ENCODE measurements at regions not wholly inside any gene's neighbourhood (a gene's known extent, or its start where the extent isn't known, plus 50 kb on each side); places are given as distances from the start of the nearest gene placed in this dataset.

DNA sequence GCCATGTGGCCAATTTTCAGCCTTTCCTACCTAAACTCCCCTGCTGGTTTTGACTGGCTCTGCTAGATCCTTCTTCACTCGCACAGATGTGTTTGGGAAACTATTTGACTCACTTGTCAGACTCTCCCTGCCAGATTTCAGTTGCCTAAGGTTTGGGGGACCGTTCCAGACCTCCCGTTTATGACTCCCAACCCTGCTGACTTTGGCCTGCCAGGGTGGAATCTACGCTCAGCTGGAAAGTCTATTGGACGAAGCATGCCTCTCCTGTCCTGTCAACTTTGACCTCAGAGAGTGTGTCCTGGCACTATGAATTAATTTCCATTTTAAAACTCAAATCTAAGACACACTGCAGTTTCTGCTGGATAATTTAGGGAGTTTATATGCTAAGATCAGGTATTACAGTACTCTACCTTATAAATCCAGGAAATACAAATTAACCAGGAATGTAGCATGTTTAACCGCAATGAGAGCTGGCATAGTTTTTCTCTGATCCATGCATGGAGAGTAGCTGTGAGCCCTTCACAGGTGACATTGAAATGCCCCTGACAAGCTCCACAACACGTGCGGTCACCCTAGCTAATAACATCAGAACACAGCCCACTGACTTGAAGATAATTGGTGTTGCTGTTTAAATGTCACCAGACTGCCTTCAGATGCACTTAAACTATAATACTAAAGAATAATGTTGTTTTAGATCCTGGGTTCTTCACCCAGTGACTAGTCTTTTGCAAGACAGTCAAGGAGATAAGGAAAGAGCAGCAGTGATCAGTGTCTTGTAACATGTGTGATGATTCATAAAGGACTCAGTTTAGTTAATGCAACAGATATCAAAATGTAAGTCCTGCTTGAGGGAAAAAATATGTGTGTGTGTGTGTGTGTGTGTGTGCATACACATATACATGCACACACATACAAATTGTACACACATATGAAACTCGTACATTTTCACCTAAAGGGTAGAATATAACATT is 223.0 kb upstream of the MCTP2 start:
- no peak for DNase-seq (ENCODE audit: low spot score)

DNA sequence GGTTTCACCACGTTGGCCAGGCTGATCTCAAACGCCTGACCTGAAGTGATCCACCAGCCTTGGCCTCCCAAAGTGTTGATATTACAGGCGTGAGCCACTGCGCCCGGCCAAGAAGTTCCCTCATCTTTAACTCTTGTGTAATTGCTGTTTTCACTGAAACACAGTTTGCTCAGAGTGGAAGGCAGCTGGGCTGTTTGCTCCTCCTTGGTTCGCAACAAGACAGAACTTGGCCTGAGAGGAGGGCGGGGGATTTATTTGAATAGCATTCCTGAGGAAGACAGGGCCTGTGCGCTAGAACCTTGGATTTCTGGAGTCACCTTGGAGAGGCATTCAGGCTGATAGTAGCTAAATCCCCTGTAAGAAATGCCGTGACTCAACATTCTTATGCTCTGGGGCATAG is 226.7 kb upstream of the MCTP2 start:
- DNase-seq (ENCODE audit: low spot score), result no peak

- no peak for DNase-seq (ENCODE audit: low spot score)
Measured at GRCh38 chr15:94002041-94002440, 229.3 kb upstream of the MCTP2 start.

GRCh38 chr15:94001255-94001801 is 230.0 kb upstream of the MCTP2 start:
- DNase-seq (ENCODE audit: low spot score), result peak; percentile 26

GRCh38 chr15:94000606-94001005 is 230.8 kb upstream of the MCTP2 start:
- DNase-seq (ENCODE audit: low spot score), result no peak

GRCh38 chr15:93997071-93997658 is 234.2 kb upstream of the MCTP2 start:
- DNase-seq (ENCODE audit: low spot score), result peak; percentile 55

DNA sequence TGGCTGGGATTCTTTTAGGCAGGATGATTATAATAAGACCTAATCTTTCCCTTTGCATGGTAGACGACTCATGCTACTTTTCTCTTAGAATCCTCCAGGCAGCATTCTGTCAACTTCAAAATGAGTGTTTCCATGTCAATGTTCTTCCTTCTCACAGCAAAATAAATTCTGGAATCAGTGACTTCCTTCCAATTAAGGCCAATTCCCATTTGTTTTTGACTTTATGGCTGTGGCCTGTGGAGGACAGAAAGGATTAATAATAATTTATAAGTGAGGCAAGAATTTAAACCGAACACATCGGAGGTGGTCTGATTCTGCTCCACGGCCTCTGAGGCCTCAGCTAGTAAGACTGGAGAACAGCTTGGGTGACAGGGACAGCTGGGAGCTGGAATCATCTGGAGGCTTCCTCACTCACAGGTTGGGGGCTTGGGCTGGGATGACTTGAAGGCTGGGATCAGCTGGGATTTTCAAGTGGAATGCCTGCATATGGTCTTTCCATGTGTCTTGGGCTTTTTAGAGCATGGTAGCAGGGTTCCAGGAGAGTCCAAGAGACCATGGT is 241.8 kb upstream of the MCTP2 start:
- DNase-seq (ENCODE audit: low spot score), result no peak

DNA sequence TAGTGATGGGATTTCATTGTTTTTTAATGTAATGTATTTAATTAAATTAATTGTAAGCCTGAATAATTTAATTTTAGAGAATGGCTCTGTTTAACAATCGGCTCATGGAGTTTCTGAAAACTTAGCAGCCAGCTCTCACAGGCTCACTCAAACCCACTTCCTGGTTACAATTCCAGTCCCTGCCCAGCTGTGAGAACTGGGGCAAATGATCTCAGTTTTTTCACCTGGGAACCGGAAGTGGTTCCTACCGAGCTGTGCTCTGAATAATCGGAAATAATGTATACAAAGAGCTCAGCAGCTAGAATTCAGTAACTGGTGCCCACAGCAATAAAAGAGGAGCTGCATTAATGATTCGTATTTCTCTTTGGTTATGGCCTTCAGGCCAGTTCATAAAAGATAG is 244.3 kb upstream of the MCTP2 start:
- no peak for DNase-seq (ENCODE audit: low spot score)

GRCh38 chr15:93986400-93986984 is 244.9 kb upstream of the MCTP2 start:
- no peak for DNase-seq (ENCODE audit: low spot score)

GRCh38 chr15:93985925-93986324 is 245.4 kb upstream of the MCTP2 start:
- DNase-seq (ENCODE audit: low spot score), result no peak

GRCh38 chr15:93985176-93985575 is 246.2 kb upstream of the MCTP2 start:
- no peak for DNase-seq (ENCODE audit: low spot score)

GRCh38 chr15:93983526-93983925 is 247.8 kb upstream of the MCTP2 start:
- no peak for DNase-seq (ENCODE audit: low spot score)

- no peak for DNase-seq (ENCODE audit: low spot score)
Measured at GRCh38 chr15:93982226-93982727, 249.1 kb upstream of the MCTP2 start.

- no peak for DNase-seq (ENCODE audit: low spot score)
Measured at GRCh38 chr15:93981706-93982105, 249.7 kb upstream of the MCTP2 start.

DNA sequence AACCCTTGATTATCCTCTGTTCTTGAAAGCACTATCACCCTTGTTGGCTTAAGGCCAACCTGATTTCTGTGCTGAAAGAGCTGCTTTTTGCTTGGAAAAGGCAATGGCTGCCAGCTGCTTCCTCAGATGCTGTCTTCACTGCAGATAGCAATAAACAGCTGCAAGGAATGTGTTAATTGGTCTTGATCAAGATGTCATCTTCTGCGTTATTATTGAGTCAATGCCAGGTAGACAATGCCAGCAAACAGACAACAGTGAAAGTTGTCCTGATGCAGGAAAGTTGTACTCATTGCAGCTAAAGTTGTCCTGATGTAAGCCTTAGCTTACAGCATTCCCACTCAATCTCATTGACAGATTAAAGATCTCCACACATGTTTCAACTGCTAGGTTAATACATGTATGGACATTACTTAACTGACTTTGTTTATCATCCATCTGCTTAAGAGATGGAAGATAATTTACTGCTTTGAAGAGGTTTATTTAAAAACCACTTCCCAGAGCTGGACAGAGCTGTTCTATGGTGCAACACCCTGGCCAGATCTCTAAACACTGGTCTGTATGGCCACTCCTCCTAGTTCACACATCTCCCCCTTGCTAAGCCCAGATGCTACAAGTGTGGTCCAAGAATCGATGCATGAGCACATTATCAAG is 251.0 kb upstream of the MCTP2 start:
- DNase-seq (ENCODE audit: low spot score), result no peak

DNA sequence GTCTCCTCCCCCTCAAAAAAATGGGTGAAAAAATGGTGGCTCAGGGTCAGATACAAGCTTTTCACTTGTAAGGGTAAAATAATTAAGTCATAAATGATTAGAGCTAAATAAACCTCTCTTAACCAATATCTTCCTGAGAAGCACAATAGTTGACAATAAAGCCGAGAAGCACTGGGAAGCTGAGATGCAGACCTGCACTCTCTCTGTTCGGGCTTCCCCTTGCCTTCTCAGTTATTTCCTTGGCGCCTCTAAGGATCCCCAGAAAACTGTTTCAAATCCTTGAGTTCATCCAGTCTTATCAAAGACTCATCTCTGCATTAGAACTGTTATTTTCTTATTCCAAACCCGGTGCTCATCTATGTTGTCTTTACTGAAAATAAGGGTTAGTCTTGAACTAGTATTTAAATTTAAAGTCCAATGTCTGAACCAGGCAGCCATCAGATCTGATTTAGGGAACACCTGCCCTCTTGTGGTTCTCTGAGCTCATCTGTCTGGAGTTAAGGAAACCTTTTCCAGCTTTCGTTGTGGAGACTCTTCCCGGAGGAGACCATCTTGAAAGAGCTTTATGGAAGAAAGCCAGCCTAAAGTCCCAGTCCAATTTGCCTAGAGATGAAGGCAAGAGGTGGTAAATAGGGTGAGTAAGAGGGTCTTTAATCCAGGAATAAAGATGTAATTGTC is 256.4 kb upstream of the MCTP2 start:
- peak; percentile 58 for DNase-seq (ENCODE audit: low spot score)

GRCh38 chr15:93973287-93973686 is 258.1 kb upstream of the MCTP2 start:
- DNase-seq (ENCODE audit: low spot score), result no peak

- no peak for DNase-seq (ENCODE audit: low spot score)
Measured at GRCh38 chr15:93968773-93969172, 262.6 kb upstream of the MCTP2 start.

DNA sequence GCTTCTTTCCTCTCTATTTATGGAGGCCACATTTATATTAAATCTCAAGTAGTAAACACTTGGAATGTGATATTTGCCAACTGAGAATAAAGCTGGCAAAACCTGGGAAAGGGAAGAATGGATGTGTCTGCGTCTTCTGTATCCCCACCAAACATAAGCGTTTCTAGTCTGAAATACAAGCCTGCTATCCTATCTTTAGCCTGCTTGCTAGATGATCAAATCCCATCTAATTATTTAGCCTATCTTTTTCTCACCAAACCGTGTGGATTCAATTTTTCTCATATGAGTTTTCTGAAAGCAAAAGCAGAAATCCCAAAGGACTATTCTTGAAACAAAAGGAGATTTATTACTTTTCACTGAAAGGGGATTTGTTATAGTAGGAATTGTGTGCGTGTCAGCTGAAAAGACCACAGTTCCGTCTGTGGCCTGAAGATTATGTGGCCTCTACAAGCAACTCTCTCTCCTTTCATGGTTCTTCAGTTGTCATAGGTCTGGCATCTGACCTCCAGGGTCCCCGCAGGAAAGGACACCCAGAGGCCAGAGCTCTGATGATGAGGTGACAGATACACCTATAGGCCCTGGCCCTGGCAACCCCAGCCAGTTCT is 266.0 kb upstream of the MCTP2 start:
- no peak for DNase-seq (ENCODE audit: low spot score)

DNA sequence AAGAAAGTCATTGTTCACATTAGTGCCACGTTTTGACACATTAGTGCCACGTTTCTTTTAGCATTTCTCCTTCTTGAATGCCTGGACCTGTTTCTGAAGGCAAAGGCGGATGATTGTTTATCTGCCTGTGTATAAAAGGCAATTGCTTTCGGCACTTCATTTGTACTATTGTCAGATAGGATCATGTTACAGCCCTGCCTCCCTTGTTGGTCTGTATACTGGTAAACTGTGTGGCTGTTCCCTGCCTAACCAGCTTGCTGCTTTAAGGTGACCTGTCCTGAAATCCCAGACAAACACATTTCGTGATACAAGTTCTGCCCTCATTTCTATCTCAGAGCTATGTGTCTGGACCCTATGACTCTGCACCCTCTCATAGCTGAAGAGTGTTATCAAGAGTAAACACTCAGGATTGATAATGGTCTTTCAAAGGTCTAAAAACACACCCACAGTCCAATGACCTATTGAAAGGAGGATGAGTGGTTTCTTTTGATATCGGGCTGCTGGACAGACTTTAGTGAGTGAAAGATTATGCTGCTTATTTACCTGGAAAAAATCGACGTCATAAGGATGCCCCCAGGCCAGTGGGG is 276.3 kb upstream of the MCTP2 start:
- no peak for DNase-seq (ENCODE audit: low spot score)
